Stomach smooth muscle (tissue), 2 donors: ENCODE measurements at regions not wholly inside any gene's neighbourhood (a gene's known extent, or its start where the extent isn't known, plus 50 kb on each side); places are given as distances from the start of the nearest gene placed in this dataset.

ENCODE experiments used
- H3K27ac ChIP-seq: one replicate; pipeline ENCODE4 v1.7.0; 2013; ENCODE audit warnings: mild to moderate bottlenecking, low read length, inconsistent platforms
- H3K27me3 ChIP-seq, 2 donors: one replicate each; pipeline ENCODE4 v1.7.0; 2013; ENCODE audit warnings: low read length in 2 of 2; ENCODE audit not compliant: insufficient read depth in 2 of 2, control insufficient read depth in 1 of 2
- H3K36me3 ChIP-seq, 2 donors: one replicate each; pipeline ENCODE4 v1.7.0; 2013; ENCODE audit warnings: low read length in 2 of 2; ENCODE audit not compliant: control insufficient read depth in 2 of 2, insufficient read depth in 2 of 2
- H3K4me1 ChIP-seq: one replicate; pipeline ENCODE4 v1.7.0; 2013; ENCODE audit warnings: low read length; ENCODE audit not compliant: control insufficient read depth, insufficient read depth
- H3K4me3 ChIP-seq, 2 donors: one replicate each; pipeline ENCODE4 v1.7.0; 2013; ENCODE audit warnings: low read length in 2 of 2
- H3K9ac ChIP-seq, 2 donors: one replicate each; pipeline ENCODE4 v1.7.0; 2013; ENCODE audit warnings: low read length in 2 of 2, mild to moderate bottlenecking in 1 of 2
- H3K9me3 ChIP-seq, 2 donors: one replicate each; pipeline ENCODE4 v1.7.0; 2013; ENCODE audit warnings: low read length in 2 of 2; ENCODE audit not compliant: control insufficient read depth in 2 of 2
- donor health status: healthy.
- donor health status: Pancreatic carcinoma.

DNA sequence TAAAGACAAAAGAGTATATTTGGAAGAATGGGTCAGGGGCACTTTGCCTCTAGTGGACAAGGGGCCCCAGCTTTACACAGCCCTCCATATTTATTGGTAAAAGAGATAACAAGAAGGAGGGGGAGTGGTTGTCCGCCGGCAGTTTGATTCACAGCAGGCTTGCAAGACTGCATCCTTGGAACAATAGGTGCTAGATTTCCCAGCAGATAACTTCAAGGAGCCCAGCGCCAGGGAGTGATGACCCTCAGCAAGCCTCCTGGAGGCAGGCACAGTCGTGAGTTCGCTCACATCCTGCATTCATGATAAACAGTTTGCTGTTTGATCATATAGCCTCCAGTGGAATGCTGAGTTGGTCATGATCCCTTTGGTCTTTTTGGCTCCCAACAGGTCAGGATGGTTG, 67.8 kb upstream of the INCENP start:
- Histone ChIP-seq H3K27me3 (no peaks in the 10 kb centered on the region), H3K4me1 (no peaks in the 10 kb centered on the region), H3K36me3 (no peaks in the 10 kb centered on the region), H3K9me3 (no peaks in the 10 kb centered on the region), H3K4me3 (no peak overlapping the region), H3K27ac (no peak overlapping the region), H3K9ac (no peak overlapping the region)

DNA sequence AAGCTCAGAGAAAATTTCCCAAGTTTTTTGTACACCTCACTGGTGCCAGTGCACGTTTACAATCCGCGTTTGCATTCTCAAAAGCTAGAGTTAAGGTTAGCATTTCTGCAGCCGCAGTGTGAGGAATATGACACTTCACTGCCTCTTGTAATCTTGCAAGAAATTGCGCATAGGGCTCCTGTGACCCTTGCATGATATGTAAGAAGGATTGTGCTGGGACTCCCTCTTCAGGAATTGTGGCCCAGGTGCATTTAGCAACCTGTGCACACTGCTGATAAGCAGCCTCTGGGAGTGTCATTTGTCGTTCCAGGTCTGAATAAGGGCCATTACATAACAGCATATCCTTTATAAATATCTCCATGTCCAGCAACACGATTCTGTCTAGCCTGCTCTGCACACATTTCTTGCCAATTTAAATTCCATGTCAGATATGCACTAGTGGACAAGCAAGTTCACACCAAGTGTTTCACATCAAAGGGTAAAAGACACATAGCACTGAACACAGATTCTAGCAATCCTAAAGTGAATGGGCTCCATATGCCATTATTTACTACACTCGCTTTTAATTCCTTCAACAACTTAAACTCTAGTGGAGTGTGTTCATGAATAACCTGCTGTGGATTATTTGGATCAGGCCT, 69.2 kb upstream of the INCENP start:
- Histone ChIP-seq H3K4me3 (no peak overlapping the region), H3K9me3 (no peaks in the 10 kb centered on the region), H3K27ac (no peak overlapping the region), H3K36me3 (no peaks in the 10 kb centered on the region), H3K4me1 (no peaks in the 10 kb centered on the region), H3K9ac (no peak overlapping the region), H3K27me3 (no peaks in the 10 kb centered on the region)

DNA sequence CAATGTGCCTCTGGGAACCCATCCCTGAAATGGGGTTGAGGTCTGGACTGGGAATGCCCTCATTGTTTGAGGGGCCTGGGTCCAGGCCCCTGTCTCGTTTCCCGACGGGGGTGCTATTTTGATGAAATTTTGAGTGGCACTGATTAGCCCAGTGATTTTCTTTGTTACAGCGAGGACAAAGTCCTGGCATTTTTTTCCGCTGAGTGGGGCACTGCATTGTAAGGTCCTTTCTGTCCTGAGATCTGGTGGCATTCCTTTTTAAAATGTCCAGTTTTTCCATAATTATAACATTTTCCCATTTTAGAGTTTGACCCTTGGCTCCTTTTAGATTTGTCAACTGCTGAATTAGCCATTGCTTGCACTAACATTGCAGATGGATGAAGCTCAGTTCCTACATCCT, 69.7 kb upstream of the INCENP start:
- Histone ChIP-seq H3K4me3 (no peak overlapping the region), H3K9me3 (no peaks in the 10 kb centered on the region), H3K4me1 (no peaks in the 10 kb centered on the region), H3K27me3 (no peaks in the 10 kb centered on the region), H3K9ac (no peak overlapping the region), H3K36me3 (no peaks in the 10 kb centered on the region), H3K27ac (no peak overlapping the region)

DNA sequence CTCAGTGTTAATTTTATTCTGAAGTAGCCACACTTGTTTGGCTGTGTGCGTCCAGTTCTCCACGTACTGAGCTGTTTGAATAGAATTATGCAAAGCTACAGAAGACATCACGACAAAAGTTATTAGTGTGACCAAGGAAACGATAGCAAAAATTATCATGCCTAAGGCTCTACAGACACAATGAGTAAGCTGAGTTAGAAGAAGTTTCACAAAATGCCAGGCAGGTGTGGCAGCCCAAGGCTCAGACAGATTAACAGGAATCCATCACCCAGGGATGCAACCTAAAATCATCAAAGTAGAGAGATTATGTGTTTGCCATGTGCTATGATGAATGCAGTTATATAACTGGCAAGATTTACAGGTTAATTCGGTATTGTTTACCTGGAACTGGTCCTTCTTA, 73.1 kb upstream of the INCENP start:
- Histone ChIP-seq H3K9ac (no peak overlapping the region), H3K9me3 (no peaks in the 10 kb centered on the region), H3K27ac (no peak overlapping the region), H3K27me3 (no peaks in the 10 kb centered on the region), H3K4me1 (no peaks in the 10 kb centered on the region), H3K36me3 (no peaks in the 10 kb centered on the region), H3K4me3 (no peak overlapping the region)

DNA sequence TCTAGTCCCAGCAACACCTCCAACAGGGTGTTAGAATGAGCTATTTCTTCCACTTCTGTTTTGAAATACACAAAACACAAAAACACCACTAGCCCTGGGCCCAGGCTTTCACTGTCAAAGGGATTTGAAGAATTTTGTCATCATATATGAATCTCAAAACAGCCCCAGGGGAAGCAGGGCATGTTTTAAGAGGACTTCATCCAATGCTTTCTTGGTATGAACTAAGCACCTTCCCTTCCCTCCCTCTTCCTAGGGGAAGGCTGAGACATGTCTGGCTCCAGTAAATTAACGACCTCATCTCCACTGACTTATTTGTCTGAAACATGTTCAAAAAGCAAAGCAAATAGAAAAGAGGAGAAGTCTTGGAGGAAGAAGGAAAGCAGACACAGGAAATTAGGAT, 75.7 kb upstream of the INCENP start:
- no peaks in the 10 kb centered on the region for H3K27me3 ChIP-seq
- no peaks in the 10 kb centered on the region for H3K36me3 ChIP-seq
- H3K4me3 ChIP-seq, result no peak overlapping the region
- H3K4me1 ChIP-seq, result no peaks in the 10 kb centered on the region
- H3K27ac ChIP-seq, result no peak overlapping the region
- H3K9ac ChIP-seq, result no peak overlapping the region
- no peaks in the 10 kb centered on the region for H3K9me3 ChIP-seq

DNA sequence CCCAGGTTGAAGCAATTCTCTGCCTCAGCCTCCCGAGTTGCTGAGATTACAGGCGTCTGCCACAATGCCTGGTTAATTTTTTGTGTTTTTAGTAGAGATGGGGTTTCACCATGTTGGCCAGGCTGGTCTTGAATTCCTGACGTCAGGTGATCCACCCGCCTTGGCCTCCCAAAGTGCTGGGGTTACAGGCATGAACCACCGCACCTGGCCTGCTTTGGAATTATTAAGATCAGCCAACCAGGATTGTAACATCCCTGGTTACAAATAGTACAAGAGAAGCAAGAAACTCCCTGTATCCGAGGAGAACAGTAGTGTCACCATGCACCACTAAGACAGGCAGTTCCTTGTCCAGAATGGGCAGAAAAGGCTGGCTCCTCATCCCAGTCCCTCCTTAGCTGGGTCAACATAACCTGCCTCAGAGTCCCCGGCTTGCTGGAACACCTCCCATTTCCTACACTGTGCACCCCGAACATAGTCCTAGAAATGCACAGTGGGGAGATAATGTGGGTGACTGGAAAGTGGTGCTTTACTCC, 77.2 kb upstream of the INCENP start:
- Histone ChIP-seq H3K9ac (no peak overlapping the region), H3K4me1 (no peaks in the 10 kb centered on the region), H3K9me3 (no peaks in the 10 kb centered on the region), H3K27ac (no peak overlapping the region), H3K4me3 (no peak overlapping the region), H3K27me3 (peaks cover 0 to 2% of the 10 kb centered on the region in 2 donors), H3K36me3 (no peaks in the 10 kb centered on the region)

DNA sequence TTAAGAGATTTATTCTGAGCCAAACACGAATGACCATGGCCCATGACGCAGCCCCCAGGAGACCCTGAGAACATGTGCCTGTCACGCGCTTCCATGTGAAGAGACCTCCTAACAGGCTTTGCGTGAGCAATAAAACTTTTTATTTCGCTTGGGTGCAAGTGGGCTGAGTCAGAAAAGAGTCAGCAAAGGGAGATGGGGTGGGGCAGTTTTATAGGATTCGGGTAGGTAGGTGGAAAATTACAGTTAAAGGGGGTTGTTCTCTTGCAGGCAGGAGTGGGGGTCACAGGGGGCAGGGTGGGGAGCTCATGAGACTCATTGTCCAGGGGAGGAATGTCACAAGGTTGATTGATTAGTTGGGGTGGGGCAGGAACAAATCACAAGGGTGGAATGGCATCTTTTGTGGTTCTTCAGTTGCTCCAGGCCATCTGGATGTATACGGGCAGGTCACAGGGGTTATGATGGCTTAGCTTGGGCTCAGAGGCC, 77.2 kb upstream of the FTH1 start:
- Histone ChIP-seq H3K27me3 (peaks cover 0 to 2% of the 10 kb centered on the region in 2 donors), H3K4me1 (no peaks in the 10 kb centered on the region), H3K27ac (no peak overlapping the region)

DNA sequence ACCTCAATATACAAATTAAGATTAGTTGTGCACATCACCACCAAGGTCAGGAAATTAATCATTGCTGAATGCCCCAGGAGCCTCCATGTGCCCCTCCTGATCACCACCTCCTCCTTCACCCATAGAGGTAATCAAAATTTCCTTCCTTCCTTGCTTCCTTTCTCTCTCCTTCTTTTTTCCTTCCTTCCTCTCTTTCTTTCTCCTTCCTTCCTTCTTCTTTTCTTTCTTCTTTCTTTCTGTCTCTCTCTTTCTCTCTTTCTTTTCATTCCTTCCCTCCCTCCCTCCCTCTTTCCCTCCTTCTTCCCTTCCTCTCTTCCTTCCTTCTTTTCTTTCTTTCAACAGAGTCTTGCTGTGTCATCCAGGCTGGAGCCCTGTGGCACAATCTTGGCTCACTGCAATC, 67.9 kb upstream of the FTH1 start:
- Histone ChIP-seq H3K4me1 (no peaks in the 10 kb centered on the region), H3K27me3 (no peaks in the 10 kb centered on the region), H3K4me3 (no peak overlapping the region), H3K9me3 (peaks cover 2 to 3% of the 10 kb centered on the region in 2 donors), H3K36me3 (no peaks in the 10 kb centered on the region), H3K27ac (no peak overlapping the region), H3K9ac (no peak overlapping the region)

More for the DNA sequence above, 77.2 kb upstream of the FTH1 start:
- Histone ChIP-seq H3K9ac (no peak overlapping the region), H3K9me3 (no peaks in the 10 kb centered on the region), H3K36me3 (no peaks in the 10 kb centered on the region), H3K4me3 (no peak overlapping the region)

DNA sequence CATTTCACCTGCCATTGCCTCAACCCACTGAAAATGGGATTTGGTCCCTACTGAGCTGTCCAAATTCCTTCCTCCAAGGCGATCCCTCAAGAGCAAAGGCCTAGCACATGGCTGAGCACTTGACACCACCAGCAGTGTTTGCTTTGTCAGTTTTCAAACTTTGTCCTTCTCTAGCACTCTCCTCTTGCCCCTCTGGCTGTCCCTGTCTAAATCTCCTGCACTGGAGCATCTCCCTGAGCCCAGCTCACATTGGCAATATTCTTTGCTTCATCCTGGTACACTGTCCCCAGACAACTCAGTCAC, 66.6 kb upstream of the FTH1 start:
- H3K27ac ChIP-seq, result no peak overlapping the region
- no peaks in the 10 kb centered on the region for H3K4me1 ChIP-seq
- H3K4me3 ChIP-seq, result no peak overlapping the region

DNA sequence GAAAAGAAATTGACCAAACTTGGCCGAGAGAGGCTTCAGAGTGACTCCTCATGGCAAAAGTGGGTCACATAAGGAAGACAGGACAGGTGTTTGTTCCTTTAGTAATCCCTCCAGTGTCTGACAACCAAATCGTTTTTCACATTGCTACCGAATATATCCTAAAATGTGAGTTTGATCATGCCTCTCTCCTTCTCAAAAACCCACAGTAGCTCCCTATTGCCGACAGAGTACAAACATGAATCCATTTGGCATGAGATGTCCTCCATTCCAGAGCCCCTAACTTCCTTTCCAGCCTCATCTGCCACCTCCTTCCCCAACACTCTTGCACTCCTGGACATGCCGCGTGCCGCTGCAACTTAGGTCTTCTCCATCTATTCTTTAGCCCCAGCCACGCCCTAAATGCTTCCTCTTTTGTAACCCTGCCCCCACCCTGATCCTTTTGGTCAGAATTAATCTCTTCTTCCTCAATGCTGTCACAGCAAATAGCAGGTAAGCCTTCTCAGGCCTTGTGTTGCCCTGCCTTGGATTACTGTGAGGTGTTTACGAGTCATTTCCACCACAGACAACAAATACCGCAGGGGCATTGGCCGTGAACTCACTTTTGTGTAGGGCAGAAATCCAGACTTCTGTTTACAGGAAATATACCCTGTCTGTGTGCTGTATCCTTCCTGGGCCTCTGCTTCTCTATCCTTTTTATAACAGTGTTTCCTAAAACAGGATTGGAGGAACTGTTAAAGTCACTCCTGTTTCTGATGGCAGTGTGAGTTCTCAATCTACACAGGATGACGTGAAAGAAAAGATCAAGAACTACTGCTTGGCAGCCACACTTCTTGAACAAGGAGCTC, 66.0 kb upstream of the FTH1 start:
- H3K36me3 ChIP-seq, result no peaks in the 10 kb centered on the region
- peaks cover 2 to 3% of the 10 kb centered on the region in 2 donors for H3K9me3 ChIP-seq
- no peak overlapping the region for H3K27ac ChIP-seq
- H3K4me3 ChIP-seq, result no peak overlapping the region
- no peaks in the 10 kb centered on the region for H3K27me3 ChIP-seq
- no peak overlapping the region for H3K9ac ChIP-seq
- no peaks in the 10 kb centered on the region for H3K4me1 ChIP-seq

More for the DNA sequence above, 66.6 kb upstream of the FTH1 start:
- no peaks in the 10 kb centered on the region for H3K27me3 ChIP-seq
- no peak overlapping the region for H3K9ac ChIP-seq
- peaks cover 2 to 3% of the 10 kb centered on the region in 2 donors for H3K9me3 ChIP-seq
- H3K36me3 ChIP-seq, result no peaks in the 10 kb centered on the region
